GM23248 (cell line): ENCODE measurements at regions not wholly inside any gene's neighbourhood (a gene's known extent, or its start where the extent isn't known, plus 50 kb on each side); places are given as distances from the start of the nearest gene placed in this dataset.
A peak's percentile ranks its signal among the peaks of the same experiment; 100 is the strongest.

Experiments
- DNase-seq: peaks from one replicate; pipeline ENCODE4 v3.0.0-alpha.2; 2015
- H2AFZ ChIP-seq: fragments of 200-600 bp; sonication (generic); 2 replicates; pipeline ENCODE4 v1.6.1; 2016; ENCODE audit warnings: antibody characterized with exemption
- H3F3A ChIP-seq: fragments of 200-600 bp; sonication (generic); 2 replicates; pipeline ENCODE4 v1.6.1; 2016; ENCODE audit warnings: mild to moderate bottlenecking, antibody characterized with exemption, mixed run types; ENCODE audit not compliant: insufficient read depth
- H3K27ac ChIP-seq: fragments of 200-600 bp; sonication (generic); 2 replicates; pipeline ENCODE4 v1.5.1; 2016; ENCODE audit warnings: mild to moderate bottlenecking
- H3K27me3 ChIP-seq: fragments of 200-600 bp; sonication (generic); replicated peaks from 2 replicates; pipeline ENCODE4 v1.6.1; 2016; ENCODE audit warnings: mild to moderate bottlenecking; ENCODE audit not compliant: insufficient read depth
- H3K36me3 ChIP-seq: fragments of 200-600 bp; sonication (generic); 2 replicates; pipeline ENCODE4 v1.6.1; 2016; ENCODE audit warnings: low read depth, mild to moderate bottlenecking
- H3K4me1 ChIP-seq: fragments of 200-600 bp; sonication (generic); 2 replicates; pipeline ENCODE4 v1.6.1; 2016; ENCODE audit warnings: mild to moderate bottlenecking; ENCODE audit not compliant: insufficient read depth
- H3K4me2 ChIP-seq: fragments of 200-600 bp; sonication (generic); one replicate; pipeline ENCODE4 v1.6.1; 2016; ENCODE audit warnings: mild to moderate bottlenecking; ENCODE audit not compliant: unreplicated experiment
- H3K4me3 ChIP-seq: fragments of 200-600 bp; sonication (generic); 2 replicates; pipeline ENCODE4 v1.5.1; 2016; ENCODE audit warnings: mild to moderate bottlenecking
- H3K79me2 ChIP-seq: fragments of 200-600 bp; sonication (generic); 2 replicates; pipeline ENCODE4 v1.6.1; 2016; ENCODE audit warnings: mild to moderate bottlenecking; ENCODE audit not compliant: insufficient read depth
- H3K9ac ChIP-seq: fragments of 200-600 bp; sonication (generic); 2 replicates; pipeline ENCODE4 v1.6.1; 2016; ENCODE audit warnings: mild to moderate bottlenecking
- H3K9me2 ChIP-seq: fragments of 200-600 bp; sonication (generic); 2 replicates; pipeline ENCODE4 v1.6.1; 2016; ENCODE audit warnings: mixed run types, mild to moderate bottlenecking, moderate library complexity; ENCODE audit not compliant: insufficient read depth
- H3K9me3 ChIP-seq: fragments of 200-600 bp; sonication (generic); one replicate; pipeline ENCODE4 v1.6.1; 2017; ENCODE audit warnings: low read depth
- H4K20me1 ChIP-seq: fragments of 200-600 bp; sonication (generic); 2 replicates; pipeline ENCODE4 v1.6.0; 2016; ENCODE audit not compliant: insufficient read depth
- EZH2 ChIP-seq: fragments of 200-600 bp; sonication (generic); IDR thresholded peaks from 2 replicates; pipeline ENCODE4 v1.6.1; 2018; ENCODE audit warnings: antibody characterized with exemption, mild to moderate bottlenecking; ENCODE audit not compliant: insufficient read depth, poor library complexity, severe bottlenecking
- EZH2phosphoT487 ChIP-seq: fragments of 200-600 bp; sonication (generic); IDR thresholded peaks from 2 replicates; pipeline ENCODE4 v1.6.1; 2018; ENCODE audit warnings: antibody characterized with exemption, moderate library complexity, mild to moderate bottlenecking, low read depth; ENCODE audit not compliant: insufficient read depth
- WGBS, 2 experiments: methylation state at CpG; one replicate each; pipeline ENCODE4 v1.1.6; 2015 to 2017; ENCODE audit warnings: low lambda C conversion rate in 2 of 2, low coverage in 1 of 2; ENCODE audit errors: missing lambda C conversion rate in 2 of 2; 5-methylcytosine and 5-hydroxymethylcytosine counted together
- in situ Hi-C: fragments of 300-500 bp; cut with MboI; formaldehyde crosslinking; loops from 2 replicates; pipeline ENCODE4 v1.15.0; 2020

- peak; percentile 59 for DNase-seq
- no peaks in the 10 kb centered on the region for H3K9me2 ChIP-seq
- no peak for TF ChIP-seq EZH2
- no peak for TF ChIP-seq EZH2phosphoT487
- in situ Hi-C loops, result loop anchor here (5.0 kb wide), 1 partner anchor 226 kb away; no protein-coding TSS in a partner anchor
- WGBS, 2 experiments, result 26 to 27% methylated on average over 4 of the region's 4 CpGs
- no peaks in the 10 kb centered on the region for H3K79me2 ChIP-seq
- H3K27ac ChIP-seq, result no peak overlapping the region
- no peak overlapping the region for H3K4me2 ChIP-seq
- H3K9me3 ChIP-seq, result no peaks in the 10 kb centered on the region
- H3K27me3 ChIP-seq, result 0 out of 2 replicates have a peak, but pooled peaks cover 6% of the 10 kb centered on the region
- no peaks in the 10 kb centered on the region for H3F3A ChIP-seq
- H4K20me1 ChIP-seq, result no peaks in the 10 kb centered on the region
- no peaks in the 10 kb centered on the region for H3K36me3 ChIP-seq
- no peaks in the 10 kb centered on the region for H3K4me1 ChIP-seq
- no peak overlapping the region for H3K4me3 ChIP-seq
- no peak overlapping the region for H2AFZ ChIP-seq
- H3K9ac ChIP-seq, result no peak overlapping the region
These were observed 84.1 kb upstream of the C21orf91 start for GRCh38 chr21:17903029-17903806.

GRCh38 chr21:17901458-17902079 lies 82.4 kb upstream of the C21orf91 start:
- no peaks in the 10 kb centered on the region for H3F3A ChIP-seq
- H3K27ac ChIP-seq, result no peak overlapping the region
- H3K4me1 ChIP-seq, result no peaks in the 10 kb centered on the region
- no peak overlapping the region for H3K4me2 ChIP-seq
- H3K79me2 ChIP-seq, result no peaks in the 10 kb centered on the region
- no peaks in the 10 kb centered on the region for H4K20me1 ChIP-seq
- 0 out of 2 replicates have a peak, but pooled peaks cover 6% of the 10 kb centered on the region for H3K27me3 ChIP-seq
- in situ Hi-C loops, result loop anchor here (5.0 kb wide), 1 partner anchor 224 kb away; no protein-coding TSS in a partner anchor
- H3K9me3 ChIP-seq, result no peaks in the 10 kb centered on the region
- no peak overlapping the region for H3K4me3 ChIP-seq
- TF ChIP-seq EZH2phosphoT487, result no peak
- no peak for TF ChIP-seq EZH2
- peak; percentile 11 for DNase-seq
- no peak overlapping the region; the same call in 1 of the 2 replicates for H2AFZ ChIP-seq
- WGBS, 2 experiments, result 67 to 68% methylated on average over 10 of the region's 10 CpGs
- H3K9me2 ChIP-seq, result no peaks in the 10 kb centered on the region
- no peaks in the 10 kb centered on the region for H3K36me3 ChIP-seq
- no peak overlapping the region for H3K9ac ChIP-seq

GRCh38 chr21:17900990-17901385 lies 81.8 kb upstream of the C21orf91 start:
- H3F3A ChIP-seq, result no peaks in the 10 kb centered on the region
- 40 to 51% methylated on average over 5 of the region's 5 CpGs for WGBS, 2 experiments
- DNase-seq, result no peak
- no peak overlapping the region for H3K4me2 ChIP-seq
- H3K9ac ChIP-seq, result no peak overlapping the region
- H3K27me3 ChIP-seq, result 0 out of 2 replicates have a peak, but pooled peaks cover 6% of the 10 kb centered on the region
- in situ Hi-C loops, result loop anchor here (5.0 kb wide), 1 partner anchor 224 kb away; no protein-coding TSS in a partner anchor
- H3K36me3 ChIP-seq, result no peaks in the 10 kb centered on the region
- H3K27ac ChIP-seq, result no peak overlapping the region
- H3K9me2 ChIP-seq, result no peaks in the 10 kb centered on the region
- H2AFZ ChIP-seq, result no peak overlapping the region; the same call in 1 of the 2 replicates
- H3K79me2 ChIP-seq, result no peaks in the 10 kb centered on the region
- no peaks in the 10 kb centered on the region for H3K4me1 ChIP-seq
- TF ChIP-seq EZH2phosphoT487, result no peak
- no peak for TF ChIP-seq EZH2
- H3K4me3 ChIP-seq, result no peak overlapping the region
- no peaks in the 10 kb centered on the region for H4K20me1 ChIP-seq
- H3K9me3 ChIP-seq, result no peaks in the 10 kb centered on the region

GRCh38 chr21:17900281-17900989 lies 81.3 kb upstream of the C21orf91 start:
- H3K27ac ChIP-seq, result no peak overlapping the region
- no peak overlapping the region for H3K4me3 ChIP-seq
- H3K9ac ChIP-seq, result no peak overlapping the region
- no peaks in the 10 kb centered on the region for H3K36me3 ChIP-seq
- DNase-seq, result no peak
- no peak overlapping the region for H3K4me2 ChIP-seq
- 83 to 88% methylated on average over 8 of the region's 8 CpGs for WGBS, 2 experiments
- in situ Hi-C loops, result loop anchor here (5.0 kb wide), 1 partner anchor 223 kb away; no protein-coding TSS in a partner anchor
- H3K9me3 ChIP-seq, result no peaks in the 10 kb centered on the region
- no peaks in the 10 kb centered on the region for H3F3A ChIP-seq
- TF ChIP-seq EZH2, result no peak
- no peak for TF ChIP-seq EZH2phosphoT487
- H3K4me1 ChIP-seq, result no peaks in the 10 kb centered on the region
- H4K20me1 ChIP-seq, result no peaks in the 10 kb centered on the region
- H3K27me3 ChIP-seq, result 0 out of 2 replicates have a peak, but pooled peaks cover under 1% of the 10 kb centered on the region
- no peaks in the 10 kb centered on the region for H3K9me2 ChIP-seq
- H3K79me2 ChIP-seq, result no peaks in the 10 kb centered on the region
- H2AFZ ChIP-seq, result no peak overlapping the region
